GM18868 (cell line): ENCODE measurements at regions not wholly inside any gene's neighbourhood (a gene's known extent, or its start where the extent isn't known, plus 50 kb on each side); places are given as distances from the start of the nearest gene placed in this dataset.
"Not testable (repeated sequence)": the region's sequence is repeated elsewhere in the genome, so short reads cannot be mapped to it uniquely, and the experiment has no call there.

ENCODE experiments used
- ATAC-seq: cut with Tn5 transposase; IDR thresholded peaks from one replicate; pipeline ENCODE4 v1.9.1; 2021; ENCODE audit warnings: mild to moderate bottlenecking, moderate library complexity; ENCODE audit not compliant: unreplicated experiment

GRCh38 chr15:29516929-29517328 is 247.3 kb upstream of the NSMCE3 start:
- ATAC-seq, result no peak

- ATAC-seq, result no peak
Observed at GRCh38 chr15:29514926-29515325, 245.3 kb upstream of the NSMCE3 start.

- ATAC-seq, result no peak
Observed at GRCh38 chr15:29511663-29512062, 242.0 kb upstream of the NSMCE3 start.

- ATAC-seq, result not testable (repeated sequence)
Observed at GRCh38 chr15:29505535-29505934, 235.9 kb upstream of the NSMCE3 start.

- ATAC-seq, result no peak
Observed at GRCh38 chr15:29490747-29491471, 221.3 kb upstream of the NSMCE3 start.

GRCh38 chr15:29480949-29481348 is 211.3 kb upstream of the NSMCE3 start:
- ATAC-seq, result no peak

- ATAC-seq, result no peak
Observed at GRCh38 chr15:29480278-29480677, 210.7 kb upstream of the NSMCE3 start.

- no peak for ATAC-seq
Observed at GRCh38 chr15:29477256-29477655, 207.6 kb upstream of the NSMCE3 start.

GRCh38 chr15:29476503-29477080 is 207.0 kb upstream of the NSMCE3 start:
- no peak for ATAC-seq

- no peak for ATAC-seq
Observed at GRCh38 chr15:29475096-29475495, 205.5 kb upstream of the NSMCE3 start.

- no peak for ATAC-seq
Observed at GRCh38 chr15:29473621-29474105, 204.0 kb upstream of the NSMCE3 start.

GRCh38 chr15:29472901-29473445 is 203.4 kb upstream of the NSMCE3 start:
- no peak for ATAC-seq

GRCh38 chr15:29471757-29472156 is 202.1 kb upstream of the NSMCE3 start:
- no peak for ATAC-seq

- no peak for ATAC-seq
Observed at GRCh38 chr15:29471306-29471705, 201.7 kb upstream of the NSMCE3 start.

GRCh38 chr15:29470794-29471193 is 201.2 kb upstream of the NSMCE3 start:
- ATAC-seq, result no peak

- ATAC-seq, result no peak
Observed at GRCh38 chr15:29470311-29470710, 200.7 kb upstream of the NSMCE3 start.

- ATAC-seq, result no peak
Observed at GRCh38 chr15:29468899-29469298, 199.3 kb upstream of the NSMCE3 start.

GRCh38 chr15:29467091-29467490 is 197.5 kb upstream of the NSMCE3 start:
- no peak for ATAC-seq

- ATAC-seq, result no peak
Observed at GRCh38 chr15:29466292-29466691, 196.7 kb upstream of the NSMCE3 start.

GRCh38 chr15:29465816-29466215 is 196.2 kb upstream of the NSMCE3 start:
- no peak for ATAC-seq

- no peak for ATAC-seq
Observed at GRCh38 chr15:29465196-29465595, 195.6 kb upstream of the NSMCE3 start.

- no peak for ATAC-seq
Observed at GRCh38 chr15:29461877-29462276, 192.3 kb upstream of the NSMCE3 start.
